ENCODE measurements at regions not wholly inside any gene's neighbourhood (a gene's known extent, or its start where the extent isn't known, plus 50 kb on each side); places are given as distances from the start of the nearest gene placed in this dataset.

DNA sequence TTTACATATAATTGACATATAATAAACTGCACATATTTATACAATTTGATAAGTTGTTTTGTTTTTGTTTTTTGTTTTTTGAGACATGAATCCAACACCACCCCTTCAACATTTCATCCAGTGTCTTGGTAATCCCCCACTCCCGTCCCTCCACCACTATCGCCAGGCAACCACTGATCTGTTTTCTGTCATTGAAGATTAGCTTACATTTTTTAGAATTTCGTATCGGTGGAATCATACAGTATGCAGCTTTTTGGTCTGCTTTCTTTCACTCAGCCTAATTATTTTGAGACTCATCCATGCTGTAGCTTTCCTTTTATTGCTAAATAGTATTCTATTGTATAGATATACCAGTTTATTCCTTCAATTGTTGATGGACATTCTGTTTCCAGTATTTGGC is 94.1 kb upstream of the FRY start:
- Histone ChIP-seq H3K79me2 (no peaks in the 10 kb centered on the region), H3K4me1 (no peaks in the 10 kb centered on the region), H3K36me3 (ENCODE audit: control insufficient read depth, insufficient read depth, low read length) (no peaks in the 10 kb centered on the region), H3K9ac (no peak overlapping the region), H3K27ac (no peak overlapping the region), H3K27me3 (ENCODE audit: control insufficient read depth, insufficient read depth, low read length) (no peaks in the 10 kb centered on the region), H2AFZ (no peak overlapping the region), H3K9me3 (ENCODE audit: control insufficient read depth, low read length) (no peaks in the 10 kb centered on the region), H3K4me2 (ENCODE audit: low read length) (no peak overlapping the region), H3K4me3 (ENCODE audit: low read depth, low read length) (no peak overlapping the region)
- TF ChIP-seq, protein P1, sequence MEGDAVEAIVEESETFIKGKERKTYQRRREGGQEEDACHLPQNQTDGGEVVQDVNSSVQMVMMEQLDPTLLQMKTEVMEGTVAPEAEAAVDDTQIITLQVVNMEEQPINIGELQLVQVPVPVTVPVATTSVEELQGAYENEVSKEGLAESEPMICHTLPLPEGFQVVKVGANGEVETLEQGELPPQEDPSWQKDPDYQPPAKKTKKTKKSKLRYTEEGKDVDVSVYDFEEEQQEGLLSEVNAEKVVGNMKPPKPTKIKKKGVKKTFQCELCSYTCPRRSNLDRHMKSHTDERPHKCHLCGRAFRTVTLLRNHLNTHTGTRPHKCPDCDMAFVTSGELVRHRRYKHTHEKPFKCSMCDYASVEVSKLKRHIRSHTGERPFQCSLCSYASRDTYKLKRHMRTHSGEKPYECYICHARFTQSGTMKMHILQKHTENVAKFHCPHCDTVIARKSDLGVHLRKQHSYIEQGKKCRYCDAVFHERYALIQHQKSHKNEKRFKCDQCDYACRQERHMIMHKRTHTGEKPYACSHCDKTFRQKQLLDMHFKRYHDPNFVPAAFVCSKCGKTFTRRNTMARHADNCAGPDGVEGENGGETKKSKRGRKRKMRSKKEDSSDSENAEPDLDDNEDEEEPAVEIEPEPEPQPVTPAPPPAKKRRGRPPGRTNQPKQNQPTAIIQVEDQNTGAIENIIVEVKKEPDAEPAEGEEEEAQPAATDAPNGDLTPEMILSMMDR (IDR thresholded peaks at IDR 0.05) = no peak

DNA sequence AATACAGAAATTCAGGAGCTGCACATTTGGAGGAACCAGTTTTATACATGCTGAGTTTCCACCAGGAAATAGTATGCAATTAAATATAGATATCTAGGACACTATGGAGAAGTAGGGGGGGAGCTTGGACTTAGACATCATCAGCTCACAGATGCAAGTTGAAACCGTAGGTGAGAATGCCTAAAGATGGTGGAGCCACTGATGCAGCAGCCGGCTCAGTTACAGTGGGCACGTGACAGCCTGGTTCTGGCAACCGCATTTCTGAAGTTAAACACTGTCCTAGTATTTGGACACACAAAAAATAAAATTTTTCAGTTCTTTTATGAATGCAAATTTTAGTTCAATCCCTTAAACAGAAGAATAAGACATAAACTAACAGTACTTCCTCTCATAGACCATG is 91.5 kb upstream of the FRY start:
- Histone ChIP-seq H3K27me3 (ENCODE audit: control insufficient read depth, insufficient read depth, low read length) (no peaks in the 10 kb centered on the region), H2AFZ (no peak overlapping the region), H3K9ac (no peak overlapping the region)

DNA sequence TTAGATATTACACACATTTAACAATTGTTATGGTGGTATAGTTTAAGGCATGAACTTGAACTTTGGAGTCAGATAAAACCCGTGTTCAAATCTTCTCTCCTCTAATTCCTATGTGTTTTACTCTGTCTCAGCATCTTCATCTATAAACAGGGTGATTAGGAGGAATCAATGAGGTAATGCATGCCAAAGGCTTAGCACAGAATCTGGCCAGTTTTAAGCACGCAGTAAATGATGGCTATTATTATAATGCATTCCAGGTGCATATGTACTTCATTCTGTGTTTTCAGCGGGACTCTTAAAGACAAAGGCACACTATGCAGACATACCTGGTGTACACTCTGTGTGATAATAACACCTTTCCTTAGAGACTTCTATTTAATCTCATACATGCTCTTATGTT is 88.0 kb upstream of the FRY start:
- H3K9ac ChIP-seq = no peak overlapping the region
- no peaks in the 10 kb centered on the region for H3K36me3 ChIP-seq (ENCODE audit: control insufficient read depth, insufficient read depth, low read length)
- no peak overlapping the region for H3K27ac ChIP-seq
- TF ChIP-seq, protein P1 (IDR thresholded peaks at IDR 0.05) = no peak
- no peak overlapping the region for H2AFZ ChIP-seq
- H3K79me2 ChIP-seq = no peaks in the 10 kb centered on the region
- H3K4me2 ChIP-seq (ENCODE audit: low read length) = no peak overlapping the region
- no peaks in the 10 kb centered on the region for H3K27me3 ChIP-seq (ENCODE audit: control insufficient read depth, insufficient read depth, low read length)
- no peaks in the 10 kb centered on the region for H3K9me3 ChIP-seq (ENCODE audit: control insufficient read depth, low read length)
- H3K4me3 ChIP-seq (ENCODE audit: low read depth, low read length) = no peak overlapping the region
- H3K4me1 ChIP-seq = peaks cover 3% of the 10 kb centered on the region

More for the DNA sequence above, 91.5 kb upstream of the FRY start:
- Histone ChIP-seq H3K27ac (no peak overlapping the region), H3K36me3 (ENCODE audit: control insufficient read depth, insufficient read depth, low read length) (no peaks in the 10 kb centered on the region), H3K4me2 (ENCODE audit: low read length) (no peak overlapping the region), H3K79me2 (no peaks in the 10 kb centered on the region), H3K4me1 (no peaks in the 10 kb centered on the region), H3K4me3 (ENCODE audit: low read depth, low read length) (no peak overlapping the region), H3K9me3 (ENCODE audit: control insufficient read depth, low read length) (no peaks in the 10 kb centered on the region)
- TF ChIP-seq, protein P1 (IDR thresholded peaks at IDR 0.05) = no peak

DNA sequence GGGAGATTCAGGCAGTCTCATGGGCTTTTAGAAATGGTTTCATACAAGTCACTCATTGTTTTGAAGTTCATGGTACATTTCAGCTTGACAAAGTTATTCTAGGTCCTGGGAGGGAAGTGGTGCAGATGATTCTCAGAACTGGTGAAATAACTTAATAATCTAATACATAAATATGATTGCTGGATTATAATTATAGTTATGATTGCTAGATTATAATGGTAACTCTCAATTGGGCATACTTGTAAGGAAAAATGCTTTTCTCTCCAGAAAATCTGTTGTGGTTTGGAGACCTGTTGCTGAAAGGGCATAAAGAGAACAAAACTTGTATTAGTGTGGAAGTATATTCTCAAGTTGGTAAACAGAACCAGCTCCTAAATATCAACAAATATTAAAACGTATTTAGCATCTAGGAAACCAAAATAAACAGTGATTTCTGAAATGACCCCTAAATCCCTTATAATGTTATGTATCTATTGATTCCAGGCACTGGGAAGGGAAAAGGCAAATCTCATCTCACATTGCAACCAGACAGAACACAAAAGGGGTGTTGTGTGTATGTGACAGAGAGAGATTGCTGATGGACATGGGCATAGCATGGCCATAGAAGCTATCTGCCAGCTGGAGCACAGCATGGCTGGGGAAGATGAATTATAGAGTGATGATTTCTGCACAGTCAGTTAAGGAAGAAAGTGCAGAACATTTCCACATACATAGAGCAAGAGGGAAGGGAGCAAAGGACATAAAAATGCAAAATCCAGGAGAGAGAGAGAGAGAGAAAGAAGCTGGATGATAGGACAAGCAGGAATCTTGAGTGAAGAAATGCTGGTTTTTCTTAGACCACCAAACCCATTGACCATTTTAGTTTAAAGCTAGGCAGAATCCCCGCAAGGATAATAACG is 87.1 kb upstream of the FRY start:
- Histone ChIP-seq H3K36me3 (ENCODE audit: control insufficient read depth, insufficient read depth, low read length) (no peaks in the 10 kb centered on the region), H3K9ac (no peak overlapping the region), H3K4me1 (peaks cover 3% of the 10 kb centered on the region), H3K9me3 (ENCODE audit: control insufficient read depth, low read length) (no peaks in the 10 kb centered on the region), H3K27me3 (ENCODE audit: control insufficient read depth, insufficient read depth, low read length) (no peaks in the 10 kb centered on the region), H3K4me3 (ENCODE audit: low read depth, low read length) (no peak overlapping the region), H3K27ac (no peak overlapping the region), H3K79me2 (no peaks in the 10 kb centered on the region), H2AFZ (no peak overlapping the region), H3K4me2 (ENCODE audit: low read length) (no peak overlapping the region)
- TF ChIP-seq, protein P1 (IDR thresholded peaks at IDR 0.05) = no peak
